Tongue (tissue), 1 donor: ENCODE measurements at regions not wholly inside any gene's neighbourhood (a gene's known extent, or its start where the extent isn't known, plus 50 kb on each side); places are given as distances from the start of the nearest gene placed in this dataset.

Experiments used
- DNase-seq: peaks from one replicate; pipeline ENCODE4 v3.0.0-alpha.2; 2015

GRCh38 chr4:18321956-18322530 is 300.5 kb upstream of the LCORL start:
- peak; percentile 15 for DNase-seq

GRCh38 chr4:18319431-18319830 is 297.9 kb upstream of the LCORL start:
- DNase-seq: peak; percentile 8

- peak; percentile 76 for DNase-seq
These were observed 297.3 kb upstream of the LCORL start for GRCh38 chr4:18318682-18319388.

GRCh38 chr4:18314731-18315130 is 293.2 kb upstream of the LCORL start:
- no peak for DNase-seq

GRCh38 chr4:18297684-18298083 is 276.1 kb upstream of the LCORL start:
- DNase-seq: no peak

- DNase-seq: no peak
These were observed 274.9 kb upstream of the LCORL start for GRCh38 chr4:18296411-18296810.

GRCh38 chr4:18294846-18295245 is 273.3 kb upstream of the LCORL start:
- no peak for DNase-seq

- DNase-seq: no peak
These were observed 272.5 kb upstream of the LCORL start for GRCh38 chr4:18294021-18294420.

GRCh38 chr4:18292411-18292810 is 270.9 kb upstream of the LCORL start:
- no peak for DNase-seq

GRCh38 chr4:18291981-18292380 is 270.4 kb upstream of the LCORL start:
- DNase-seq: no peak

- DNase-seq: no peak
These were observed 269.7 kb upstream of the LCORL start for GRCh38 chr4:18291256-18291655.

GRCh38 chr4:18285357-18285756 is 263.8 kb upstream of the LCORL start:
- DNase-seq: no peak

GRCh38 chr4:18278244-18278643 is 256.7 kb upstream of the LCORL start:
- no peak for DNase-seq

- no peak for DNase-seq
These were observed 241.3 kb upstream of the LCORL start for GRCh38 chr4:18262832-18263231.

- no peak for DNase-seq
These were observed 230.5 kb upstream of the LCORL start for GRCh38 chr4:18252052-18252451.

- no peak for DNase-seq
These were observed 229.0 kb upstream of the LCORL start for GRCh38 chr4:18250564-18250963.

- no peak for DNase-seq
These were observed 227.1 kb upstream of the LCORL start for GRCh38 chr4:18248611-18249010.

GRCh38 chr4:18247189-18247588 is 225.6 kb upstream of the LCORL start:
- no peak for DNase-seq

GRCh38 chr4:18242919-18243693 is 221.6 kb upstream of the LCORL start:
- no peak for DNase-seq

GRCh38 chr4:18241727-18242126 is 220.2 kb upstream of the LCORL start:
- DNase-seq: no peak

- no peak for DNase-seq
These were observed 212.6 kb upstream of the LCORL start for GRCh38 chr4:18234108-18234507.

GRCh38 chr4:18231726-18232125 is 210.2 kb upstream of the LCORL start:
- no peak for DNase-seq

- DNase-seq: no peak
These were observed 206.3 kb upstream of the LCORL start for GRCh38 chr4:18227880-18228279.
